ENCODE measurements at regions not wholly inside any gene's neighbourhood (a gene's known extent, or its start where the extent isn't known, plus 50 kb on each side); places are given as distances from the start of the nearest gene placed in this dataset.

DNA sequence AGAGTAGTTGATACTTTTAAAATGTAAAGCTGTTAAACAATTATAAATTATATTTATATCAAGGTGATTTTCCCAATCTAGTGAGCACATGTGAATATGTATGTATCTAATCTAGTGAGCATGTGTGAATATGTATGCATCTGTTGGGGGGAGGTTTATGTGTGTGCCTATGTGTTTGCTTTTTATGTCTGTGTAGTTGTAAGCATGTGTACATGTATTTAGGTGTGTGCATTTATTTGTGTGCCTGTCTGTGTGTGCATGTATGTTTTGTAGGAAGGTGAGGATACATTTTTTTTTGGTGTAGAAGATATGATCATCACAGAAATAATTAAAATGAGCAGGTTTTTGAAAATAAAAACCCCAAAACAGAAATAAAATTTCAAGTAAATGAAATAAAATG, 318.9 kb upstream of the CHRM3 start:
- DNase-seq (ENCODE audit: low read depth, low spot score): no peak
- Histone ChIP-seq H3K27me3 (ENCODE audit: control insufficient read depth, insufficient read depth, low read length) (no peaks in the 10 kb centered on the region), H3K9me3 (ENCODE audit: control insufficient read depth, insufficient read depth, low read length) (peaks cover 5% of the 10 kb centered on the region; the same call in 1 of the 2 replicates), H3K4me3 (ENCODE audit: low read depth, low read length) (no peak overlapping the region), H3K27ac (ENCODE audit: low read depth, low read length) (no peak overlapping the region)
- ChIA-PET CTCF (no interaction called here), POLR2A (no interaction called here)
- TF ChIP-seq, protein P1, sequence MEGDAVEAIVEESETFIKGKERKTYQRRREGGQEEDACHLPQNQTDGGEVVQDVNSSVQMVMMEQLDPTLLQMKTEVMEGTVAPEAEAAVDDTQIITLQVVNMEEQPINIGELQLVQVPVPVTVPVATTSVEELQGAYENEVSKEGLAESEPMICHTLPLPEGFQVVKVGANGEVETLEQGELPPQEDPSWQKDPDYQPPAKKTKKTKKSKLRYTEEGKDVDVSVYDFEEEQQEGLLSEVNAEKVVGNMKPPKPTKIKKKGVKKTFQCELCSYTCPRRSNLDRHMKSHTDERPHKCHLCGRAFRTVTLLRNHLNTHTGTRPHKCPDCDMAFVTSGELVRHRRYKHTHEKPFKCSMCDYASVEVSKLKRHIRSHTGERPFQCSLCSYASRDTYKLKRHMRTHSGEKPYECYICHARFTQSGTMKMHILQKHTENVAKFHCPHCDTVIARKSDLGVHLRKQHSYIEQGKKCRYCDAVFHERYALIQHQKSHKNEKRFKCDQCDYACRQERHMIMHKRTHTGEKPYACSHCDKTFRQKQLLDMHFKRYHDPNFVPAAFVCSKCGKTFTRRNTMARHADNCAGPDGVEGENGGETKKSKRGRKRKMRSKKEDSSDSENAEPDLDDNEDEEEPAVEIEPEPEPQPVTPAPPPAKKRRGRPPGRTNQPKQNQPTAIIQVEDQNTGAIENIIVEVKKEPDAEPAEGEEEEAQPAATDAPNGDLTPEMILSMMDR (IDR thresholded peaks at IDR 0.05; ENCODE audit: low read depth, low read length): no peak

DNA sequence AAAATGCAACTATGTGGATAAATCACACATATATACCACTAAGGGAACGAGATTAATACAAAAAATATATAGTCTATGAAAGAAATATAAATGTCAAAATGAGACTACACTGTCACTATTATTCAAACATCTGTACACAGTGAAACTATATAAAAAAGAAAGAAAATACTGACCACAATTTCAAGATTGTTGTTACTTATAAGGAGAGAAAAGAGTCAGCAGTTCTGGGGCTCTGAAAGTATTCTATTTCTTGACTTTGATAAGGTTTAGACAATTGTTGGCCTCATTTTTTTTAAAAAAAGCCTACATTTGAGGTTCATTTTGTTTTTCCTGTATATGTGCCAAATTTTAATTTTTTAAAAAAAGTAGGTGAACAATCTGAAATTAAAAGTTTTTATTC, 319.3 kb upstream of the CHRM3 start:
- Histone ChIP-seq H3K9me3 (ENCODE audit: control insufficient read depth, insufficient read depth, low read length) (peaks cover 5% of the 10 kb centered on the region; the same call in 1 of the 2 replicates), H3K4me3 (ENCODE audit: low read depth, low read length) (no peak overlapping the region), H3K27me3 (ENCODE audit: control insufficient read depth, insufficient read depth, low read length) (no peaks in the 10 kb centered on the region), H3K27ac (ENCODE audit: low read depth, low read length) (no peak overlapping the region)
- CTCF ChIA-PET: no interaction called here
- DNase-seq (ENCODE audit: low read depth, low spot score): no peak
- TF ChIP-seq, protein P1 (IDR thresholded peaks at IDR 0.05; ENCODE audit: low read depth, low read length): no peak
- POLR2A ChIA-PET: no interaction called here

GRCh38 chr1:239061770-239062169, 324.6 kb upstream of the CHRM3 start:
- TF ChIP-seq, protein P1 (IDR thresholded peaks at IDR 0.05; ENCODE audit: low read depth, low read length): no peak
- H3K9me3 ChIP-seq (ENCODE audit: control insufficient read depth, insufficient read depth, low read length): peaks cover 12% of the 10 kb centered on the region

GRCh38 chr1:239058190-239058589, 328.2 kb upstream of the CHRM3 start:
- H3K27me3 ChIP-seq (ENCODE audit: control insufficient read depth, insufficient read depth, low read length): no peaks in the 10 kb centered on the region
- TF ChIP-seq, protein P1 (IDR thresholded peaks at IDR 0.05; ENCODE audit: low read depth, low read length): no peak
- DNase-seq (ENCODE audit: low read depth, low spot score): no peak
- no peak overlapping the region for H3K27ac ChIP-seq (ENCODE audit: low read depth, low read length)
- POLR2A ChIA-PET: no interaction called here
- CTCF ChIA-PET: no interaction called here
- H3K9me3 ChIP-seq (ENCODE audit: control insufficient read depth, insufficient read depth, low read length): peaks cover 12% of the 10 kb centered on the region
- H3K4me3 ChIP-seq (ENCODE audit: low read depth, low read length): no peak overlapping the region

More at GRCh38 chr1:239061770-239062169, 324.6 kb upstream of the CHRM3 start:
- no peak overlapping the region for H3K4me3 ChIP-seq (ENCODE audit: low read depth, low read length)
- no peak for DNase-seq (ENCODE audit: low read depth, low spot score)
- POLR2A ChIA-PET: no interaction called here
- H3K27ac ChIP-seq (ENCODE audit: low read depth, low read length): no peak overlapping the region
- no peaks in the 10 kb centered on the region for H3K27me3 ChIP-seq (ENCODE audit: control insufficient read depth, insufficient read depth, low read length)
- CTCF ChIA-PET: no interaction called here

- CTCF ChIA-PET: no interaction called here
- no peaks in the 10 kb centered on the region for H3K27me3 ChIP-seq (ENCODE audit: control insufficient read depth, insufficient read depth, low read length)
- TF ChIP-seq, protein P1 (IDR thresholded peaks at IDR 0.05; ENCODE audit: low read depth, low read length): no peak
- no peak overlapping the region for H3K27ac ChIP-seq (ENCODE audit: low read depth, low read length)
- no peak for DNase-seq (ENCODE audit: low read depth, low spot score)
- H3K4me3 ChIP-seq (ENCODE audit: low read depth, low read length): no peak overlapping the region
- POLR2A ChIA-PET: no interaction called here
- H3K9me3 ChIP-seq (ENCODE audit: control insufficient read depth, insufficient read depth, low read length): peaks cover 12% of the 10 kb centered on the region
Measured at GRCh38 chr1:239056940-239057339, 329.4 kb upstream of the CHRM3 start.
